PC-3 (cell line): ENCODE measurements at regions not wholly inside any gene's neighbourhood (a gene's known extent, or its start where the extent isn't known, plus 50 kb on each side); places are given as distances from the start of the nearest gene placed in this dataset.

Experiments used
- ATAC-seq: fragments of 200-7000 bp; cut with Tn5 transposase; 2 replicates; pipeline ENCODE4 v1.9.1; 2020; ENCODE audit warnings: mild to moderate bottlenecking, moderate library complexity
- BruUV-seq: library from RNA; stranded (reverse); fragments of 400-500 nt; replicated peaks from 2 replicates; lab custom pipeline; 2021; lab: Mats Ljungman, UMichigan
- CTCF ChIA-PET: fragments of 300-600 bp; sonication (Branson Sonifier 250); formaldehyde crosslinking; loops from one replicate; lab custom pipeline; 2022; ENCODE audit warnings: antibody characterized with exemption; lab: Charles Lee
- POLR2A ChIA-PET: fragments of 300-600 bp; sonication (Branson Sonifier 250); formaldehyde crosslinking; loops from one replicate; lab custom pipeline; 2022; ENCODE audit warnings: antibody characterized with exemption; ENCODE audit not compliant: unreplicated experiment; lab: Charles Lee
- DNase-seq: peaks from one replicate; pipeline ENCODE4 v3.0.0-alpha.2; 2015
- H2AFZ ChIP-seq: fragments of 300-600 bp; sonication (generic); 2 replicates; pipeline ENCODE4 v1.6.0; 2016; ENCODE audit warnings: antibody characterized with exemption, low read length
- H3F3A ChIP-seq: fragments of 300-600 bp; sonication (generic); one replicate; pipeline ENCODE4 v1.6.0; 2017; ENCODE audit warnings: antibody characterized with exemption, low read length, control low read depth, mild to moderate bottlenecking; ENCODE audit not compliant: unreplicated experiment
- H3K27ac ChIP-seq: fragments of 300-600 bp; sonication (generic); 2 replicates; pipeline ENCODE4 v1.5.1; 2016; ENCODE audit warnings: mild to moderate bottlenecking, low read length
- H3K27me3 ChIP-seq: fragments of 300-600 bp; sonication (generic); 2 replicates; pipeline ENCODE4 v1.6.1; 2016; ENCODE audit warnings: low read length, mixed read lengths
- H3K36me3 ChIP-seq: fragments of 300-600 bp; sonication (generic); 2 replicates; pipeline ENCODE4 v1.6.1; 2016; ENCODE audit warnings: low read depth, mixed run types, low read length, mixed read lengths
- H3K4me1 ChIP-seq: fragments of 300-600 bp; sonication (generic); 2 replicates; pipeline ENCODE4 v1.5.1; 2016; ENCODE audit warnings: low read length; ENCODE audit not compliant: insufficient read depth
- H3K4me2 ChIP-seq: fragments of 300-600 bp; sonication (generic); 2 replicates; pipeline ENCODE4 v1.6.0; 2016; ENCODE audit warnings: low read length
- H3K4me3 ChIP-seq: fragments of 300-600 bp; sonication (generic); 2 replicates; pipeline ENCODE4 v1.5.1; 2016; ENCODE audit warnings: mild to moderate bottlenecking, low read length, mixed read lengths
- H3K79me2 ChIP-seq: fragments of 300-600 bp; sonication (generic); 2 replicates; pipeline ENCODE4 v1.6.1; 2017; ENCODE audit warnings: low read length, mixed read lengths
- H3K9ac ChIP-seq: fragments of 300-600 bp; sonication (generic); 2 replicates; pipeline ENCODE4 v1.6.0; 2016; ENCODE audit warnings: mild to moderate bottlenecking, low read length
- H3K9me2 ChIP-seq: fragments of 300-600 bp; sonication (generic); replicated peaks from 2 replicates; pipeline ENCODE4 v1.6.1; 2016; ENCODE audit warnings: mixed run types, low read length, mixed read lengths
- H3K9me3 ChIP-seq: fragments of 300-600 bp; sonication (generic); 2 replicates; pipeline ENCODE4 v1.6.1; 2016; ENCODE audit warnings: low read length, mixed read lengths
- H4K20me1 ChIP-seq: fragments of 300-600 bp; sonication (generic); 2 replicates; pipeline ENCODE4 v1.6.1; 2016; ENCODE audit warnings: low read length, mixed read lengths
- CTCF ChIP-seq: fragments of 300-600 bp; sonication (generic); conservative IDR thresholded peaks from 2 replicates; pipeline ENCODE4 v1.5.1; 2017; ENCODE audit warnings: antibody characterized with exemption, low read depth, mild to moderate bottlenecking, low read length
- EZH2 ChIP-seq: fragments of 300-600 bp; sonication (generic); IDR thresholded peaks from one replicate; pipeline ENCODE4 v1.6.1; 2017; ENCODE audit warnings: antibody characterized with exemption, mild to moderate bottlenecking, low read length; ENCODE audit not compliant: unreplicated experiment
- EZH2phosphoT487 ChIP-seq: fragments of 300-600 bp; sonication (generic); IDR thresholded peaks from 2 replicates; pipeline ENCODE4 v1.6.1; 2018; ENCODE audit warnings: mild to moderate bottlenecking, antibody characterized with exemption, low read length, borderline replicate concordance
- intact Hi-C: fragments of 100-400 bp; cut with micrococcal nuclease; formaldehyde crosslinking; loops from 2 replicates; pipeline ENCODE4 v1.9.0; 2023

- H3K27me3 ChIP-seq: no peaks in the 10 kb centered on the region
- no peaks in the 10 kb centered on the region for H3K9me2 ChIP-seq
- no TSS peak for BruUV-seq
- 0 out of 2 replicates have a peak overlapping the region, but pooled peaks have one; percentile 18 for H3K4me2 ChIP-seq
- POLR2A ChIA-PET: interaction anchor here (0.7 kb wide), 1 partner anchor 241 kb away, joined by 4 read pairs; no protein-coding TSS in a partner anchor
- TF ChIP-seq EZH2: no peak
- TF ChIP-seq CTCF: no peak
- TF ChIP-seq EZH2phosphoT487: no peak
- DNase-seq (peak; percentile 69), ATAC-seq (peak; percentile 86)
- CTCF ChIA-PET: interaction anchor here (0.9 kb wide), 2 partner anchors 240 to 321 kb away, joined by 3 read pairs; no protein-coding TSS in a partner anchor
- H4K20me1 ChIP-seq: no peaks in the 10 kb centered on the region
- H3K4me1 ChIP-seq: peaks cover 12% of the 10 kb centered on the region
- no peaks in the 10 kb centered on the region for H3F3A ChIP-seq
- intact Hi-C loops: loop anchor here (1.0 to 5.0 kb wide), 3 partner anchors 241 to 497 kb away; no protein-coding TSS in a partner anchor
- H3K27ac ChIP-seq: no peak overlapping the region; the same call in 1 of the 2 replicates
- no peaks in the 10 kb centered on the region for H3K36me3 ChIP-seq
- no peak overlapping the region for H3K9ac ChIP-seq
- no peaks in the 10 kb centered on the region for H3K79me2 ChIP-seq
- H2AFZ ChIP-seq: no peak overlapping the region
- no peaks in the 10 kb centered on the region for H3K9me3 ChIP-seq
- no peak overlapping the region for H3K4me3 ChIP-seq
Measured at GRCh38 chrX:80879916-80880315, 70.2 kb upstream of the BRWD3 start.

GRCh38 chrX:80879143-80879542 is 69.5 kb upstream of the BRWD3 start:
- H4K20me1 ChIP-seq: no peaks in the 10 kb centered on the region
- DNase-seq: peak; percentile 14
- TF ChIP-seq EZH2phosphoT487: no peak
- TF ChIP-seq CTCF: no peak
- TF ChIP-seq EZH2: no peak
- H3K9me3 ChIP-seq: no peaks in the 10 kb centered on the region
- no peaks in the 10 kb centered on the region for H3K27me3 ChIP-seq
- no TSS peak for BruUV-seq
- H3K4me3 ChIP-seq: no peak overlapping the region
- H3K4me1 ChIP-seq: peaks cover 12% of the 10 kb centered on the region
- no peak overlapping the region for H3K4me2 ChIP-seq
- ATAC-seq: no peak
- no peak overlapping the region for H2AFZ ChIP-seq
- no peaks in the 10 kb centered on the region for H3K36me3 ChIP-seq
- CTCF ChIA-PET: interaction anchor here (0.6 kb wide), 1 partner anchor 301 kb away, joined by 6 read pairs; no protein-coding TSS in a partner anchor
- H3K27ac ChIP-seq: no peak overlapping the region
- H3K9me2 ChIP-seq: no peaks in the 10 kb centered on the region
- no peaks in the 10 kb centered on the region for H3F3A ChIP-seq
- POLR2A ChIA-PET: interaction anchor here (0.7 kb wide), 1 partner anchor 242 kb away, joined by 4 read pairs; no protein-coding TSS in a partner anchor
- intact Hi-C loops: loop anchor here (5.0 kb wide), 2 partner anchors 293 to 498 kb away; no protein-coding TSS in a partner anchor
- no peaks in the 10 kb centered on the region for H3K79me2 ChIP-seq
- no peak overlapping the region for H3K9ac ChIP-seq

GRCh38 chrX:80876877-80877276 is 67.2 kb upstream of the BRWD3 start:
- CTCF ChIA-PET: interaction anchor here (0.6 to 1.5 kb wide), 2 partner anchors 244 to 523 kb away, joined by 3 to 4 read pairs; no protein-coding TSS in a partner anchor
- H2AFZ ChIP-seq: no peak overlapping the region
- no peak overlapping the region for H3K4me3 ChIP-seq
- no peaks in the 10 kb centered on the region for H3K9me3 ChIP-seq
- H3K36me3 ChIP-seq: no peaks in the 10 kb centered on the region
- DNase-seq (peak; percentile 56), ATAC-seq (no peak)
- peaks cover 12% of the 10 kb centered on the region for H3K4me1 ChIP-seq
- no peaks in the 10 kb centered on the region for H3K79me2 ChIP-seq
- BruUV-seq: no TSS peak
- intact Hi-C loops: loop anchor here (1.0 to 5.0 kb wide), 4 partner anchors 243 to 540 kb away; no protein-coding TSS in a partner anchor
- H3K9ac ChIP-seq: no peak overlapping the region
- no peak overlapping the region for H3K27ac ChIP-seq
- POLR2A ChIA-PET: no interaction called here
- no peaks in the 10 kb centered on the region for H3F3A ChIP-seq
- H4K20me1 ChIP-seq: no peaks in the 10 kb centered on the region
- no peaks in the 10 kb centered on the region for H3K9me2 ChIP-seq
- no peak overlapping the region for H3K4me2 ChIP-seq
- TF ChIP-seq EZH2: no peak
- TF ChIP-seq CTCF: peak; percentile 59
- no peaks in the 10 kb centered on the region for H3K27me3 ChIP-seq
